ENCODE measurements at regions not wholly inside any gene's neighbourhood (a gene's known extent, or its start where the extent isn't known, plus 50 kb on each side); places are given as distances from the start of the nearest gene placed in this dataset.
"Not testable (repeated sequence)": the region's sequence is repeated elsewhere in the genome, so short reads cannot be mapped to it uniquely, and the experiment has no call there.

DNA sequence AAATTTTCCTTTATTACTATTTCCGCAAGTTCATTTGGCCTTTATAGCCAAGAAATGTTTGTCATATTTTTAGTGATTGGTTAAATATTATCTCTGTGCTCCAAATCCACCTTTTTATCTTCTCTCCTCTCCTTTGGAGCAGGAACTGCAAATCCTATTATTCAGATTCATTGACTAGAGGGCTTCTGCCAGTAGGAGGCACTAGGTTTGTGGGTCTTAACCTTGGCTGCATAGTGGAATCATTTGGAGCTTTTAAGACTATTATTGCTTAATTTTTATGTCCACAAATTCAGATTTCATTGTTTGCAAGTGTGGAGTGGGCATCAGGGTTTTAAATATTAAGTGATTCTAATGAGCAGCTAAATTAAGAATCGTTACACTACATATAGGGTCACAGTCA is 75.3 kb upstream of the SYT10 start:
- no peak for DNase-seq

DNA sequence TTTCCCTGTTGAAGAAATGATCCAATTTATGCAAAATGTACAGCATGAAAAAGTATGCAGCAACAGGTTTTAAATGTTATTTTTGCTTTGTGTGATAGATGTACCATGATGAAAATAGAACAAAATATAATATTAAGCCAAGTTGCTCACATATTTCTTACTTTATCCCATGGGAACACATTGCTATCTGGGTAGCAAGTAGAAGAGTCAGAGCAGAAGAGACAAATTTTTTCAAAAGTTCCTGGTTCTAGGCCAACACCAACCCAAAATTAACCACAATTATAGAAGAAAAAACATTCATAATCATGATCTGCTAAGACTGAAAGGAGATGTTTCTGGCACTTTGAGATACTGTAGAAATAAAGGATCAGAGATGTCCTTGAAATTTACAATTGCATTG is 79.9 kb upstream of the SYT10 start:
- no peak for DNase-seq

DNA sequence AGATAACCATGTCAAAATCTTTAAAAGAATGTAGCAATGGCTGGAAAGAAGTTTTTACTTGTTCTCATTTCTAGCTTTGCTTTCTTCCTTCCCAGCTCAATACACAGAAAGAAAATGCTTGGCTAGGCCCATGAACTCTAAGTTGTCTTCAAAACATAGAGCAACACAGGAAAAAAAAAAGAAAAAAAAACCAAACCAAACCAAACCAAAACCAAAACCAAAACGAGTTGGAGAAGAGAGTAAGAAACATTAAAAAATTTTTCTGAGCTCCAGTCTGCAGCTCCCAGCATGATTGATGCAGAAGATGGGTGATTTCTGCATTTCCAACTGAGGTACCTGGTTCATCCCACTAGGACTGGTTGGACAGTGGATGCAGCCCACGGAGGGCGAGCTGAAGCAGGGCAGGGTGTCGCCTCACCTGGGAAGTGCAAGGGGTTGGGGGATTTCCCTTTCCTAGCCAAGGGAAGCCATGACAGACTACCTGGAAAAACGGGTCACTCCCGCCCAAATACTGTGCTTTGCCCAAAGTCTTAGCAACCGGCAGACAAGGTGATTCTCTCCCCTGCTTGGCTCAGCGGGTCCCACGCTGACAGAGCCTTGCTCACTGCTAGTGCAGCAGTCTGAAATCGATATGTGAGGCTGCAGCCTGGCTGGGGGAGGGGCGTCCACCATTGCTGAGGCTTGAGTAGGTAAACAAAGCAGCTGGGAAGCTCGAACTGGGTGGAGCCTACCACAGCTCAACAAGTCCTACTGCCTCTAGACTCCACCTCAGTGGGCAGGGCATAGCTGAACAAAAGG is 81.1 kb upstream of the SYT10 start:
- DNase-seq: not testable (repeated sequence)

DNA sequence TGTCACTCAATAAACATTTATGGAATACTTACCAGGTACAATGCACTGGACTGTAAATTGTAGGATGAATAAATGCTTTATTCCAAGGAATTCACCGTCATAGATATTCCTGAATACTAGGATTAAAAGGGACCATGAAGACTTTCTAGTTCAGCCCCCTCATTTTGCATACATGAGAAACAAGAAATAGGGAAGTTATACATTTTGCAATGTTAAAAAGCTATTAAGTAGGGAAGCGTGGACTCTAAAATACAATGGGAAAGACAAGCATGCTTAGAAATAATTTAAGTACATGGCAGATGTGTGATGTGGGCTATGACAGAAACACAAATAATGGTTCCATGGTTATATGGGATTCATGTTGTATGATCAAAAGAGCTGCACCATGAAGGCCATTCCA is 89.4 kb upstream of the SYT10 start:
- DNase-seq: no peak

DNA sequence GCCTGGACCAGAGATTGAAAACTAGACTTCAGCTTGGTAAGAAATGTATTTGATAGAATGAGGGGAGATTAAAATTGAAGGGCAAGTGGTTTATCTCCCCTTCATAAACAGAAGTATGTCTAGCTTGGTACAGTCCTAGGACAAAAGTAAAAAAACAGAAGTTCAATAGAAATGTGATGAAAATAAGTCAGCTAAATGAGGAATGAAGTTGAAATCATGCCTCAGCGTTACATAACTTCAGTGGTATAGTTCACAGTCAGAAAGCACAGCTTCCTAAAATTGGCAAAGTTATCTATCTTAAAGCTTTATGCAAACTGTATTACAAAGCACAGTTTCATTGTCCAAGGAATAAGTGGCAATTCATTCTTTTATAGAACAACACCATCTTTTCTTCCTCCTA is 90.2 kb upstream of the SYT10 start:
- DNase-seq: peak; percentile 3

DNA sequence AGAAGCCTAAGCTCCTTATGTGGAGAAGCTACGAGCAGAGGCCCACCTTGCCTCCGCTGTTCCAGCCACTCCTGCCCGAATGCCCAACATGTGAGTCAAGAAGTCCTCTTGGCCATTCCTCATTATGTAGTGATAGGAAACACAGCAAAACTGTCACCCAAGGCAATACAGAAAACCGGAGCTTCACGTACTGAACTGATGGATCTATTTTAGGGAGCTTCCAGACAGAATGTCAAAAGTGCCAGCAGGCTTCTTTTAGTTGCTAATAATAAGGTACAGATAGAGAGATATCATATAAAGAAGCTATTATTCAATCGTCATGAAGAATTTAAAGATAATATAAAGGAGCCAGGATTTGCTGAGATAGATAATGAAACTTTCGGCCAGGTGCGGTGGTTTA is 91.6 kb upstream of the SYT10 start:
- no peak for DNase-seq

DNA sequence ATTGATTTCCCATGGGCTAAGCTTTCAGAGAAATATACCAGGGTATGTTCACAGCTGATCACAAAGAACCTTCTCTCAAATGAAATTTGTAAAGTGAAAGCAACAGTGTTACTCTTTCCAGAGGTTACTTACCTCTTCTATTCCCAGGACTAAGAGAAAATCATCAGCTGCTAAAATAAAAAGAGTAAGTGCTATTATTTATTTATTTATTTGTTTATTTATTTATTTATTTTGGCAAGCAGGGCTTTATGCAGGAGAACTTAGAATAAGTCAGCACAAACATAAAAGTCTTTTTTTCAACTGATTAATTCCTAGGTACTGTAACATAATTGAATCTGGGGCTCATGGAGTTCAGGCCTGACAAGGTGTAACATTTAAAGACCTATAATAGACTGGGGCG is 93.9 kb upstream of the SYT10 start:
- DNase-seq: no peak

DNA sequence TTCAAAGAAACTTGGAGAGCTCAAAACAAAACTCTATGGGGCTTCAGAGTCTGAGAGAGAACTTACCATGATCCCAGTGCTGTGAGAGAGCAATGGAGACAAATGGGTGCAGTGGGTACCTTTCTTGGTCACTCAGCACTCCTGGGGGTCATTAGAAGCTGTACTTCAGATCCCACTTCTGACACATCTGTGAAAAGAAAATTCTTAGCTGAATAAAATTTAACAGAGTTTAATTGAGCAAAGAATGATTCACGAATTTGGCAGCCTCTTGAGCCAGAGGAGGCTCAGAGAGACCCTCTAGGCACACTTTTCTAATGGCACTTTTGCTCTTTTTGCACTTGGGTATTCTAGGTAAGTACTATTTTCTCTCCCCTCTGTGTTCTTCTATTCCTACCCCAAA is 96.8 kb upstream of the SYT10 start:
- DNase-seq: no peak

DNA sequence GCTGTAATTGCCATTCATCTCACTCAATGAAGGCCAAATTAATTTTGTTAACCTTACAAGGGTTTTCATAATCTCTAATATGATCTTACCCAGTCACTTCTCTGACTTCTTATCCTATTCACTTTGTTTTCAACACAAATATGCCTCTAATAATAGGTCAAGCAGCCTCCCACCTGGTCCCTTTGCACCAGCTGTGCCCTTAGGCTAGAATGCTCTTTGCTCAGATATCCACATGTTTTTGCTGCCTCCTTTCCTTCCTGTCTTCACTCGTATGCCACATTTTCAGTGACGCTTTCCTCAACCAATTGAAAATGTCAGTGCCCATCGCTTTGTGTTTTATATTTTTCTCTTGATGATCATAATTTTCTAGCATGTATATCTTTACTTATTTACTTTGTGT is 106.4 kb upstream of the SYT10 start:
- no peak for DNase-seq

DNA sequence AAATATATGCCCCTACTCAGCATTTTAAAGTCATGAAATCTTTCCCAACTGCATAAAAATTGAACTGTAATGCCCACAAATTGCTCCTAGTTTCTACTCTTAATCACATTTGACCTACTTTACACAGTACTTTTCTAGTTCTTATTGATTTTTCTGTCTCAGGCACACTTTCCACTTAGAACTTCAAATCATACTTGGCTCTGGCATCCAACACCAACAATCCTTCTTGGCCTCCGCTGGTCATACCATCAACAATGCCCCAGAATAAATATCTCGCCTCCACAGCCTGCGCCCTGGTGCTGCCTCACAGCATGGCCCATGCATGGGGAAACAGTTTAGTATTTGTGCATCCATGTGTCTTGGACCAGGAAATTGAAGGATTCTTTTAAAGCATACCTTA is 107.5 kb upstream of the SYT10 start:
- no peak for DNase-seq

DNA sequence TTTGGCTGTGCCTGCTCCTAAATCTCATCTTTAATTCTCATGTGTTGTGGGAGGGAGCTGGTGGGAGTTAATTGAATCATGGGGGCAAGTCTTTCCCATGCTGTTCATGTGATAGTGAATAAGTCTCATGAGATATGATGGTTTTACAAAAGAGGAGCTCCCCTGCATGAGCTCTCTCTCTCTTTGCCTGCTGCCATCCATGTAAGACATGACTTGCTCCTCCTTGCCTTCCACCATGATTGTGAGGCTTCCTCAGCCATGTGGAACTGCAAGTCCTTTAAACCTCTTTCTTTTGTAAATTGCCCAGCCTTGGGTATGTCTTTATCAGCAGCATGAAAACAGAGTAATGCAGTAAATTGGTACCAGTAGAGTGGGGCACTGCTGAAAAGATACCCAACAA is 110.6 kb upstream of the SYT10 start:
- DNase-seq: not testable (repeated sequence)

DNA sequence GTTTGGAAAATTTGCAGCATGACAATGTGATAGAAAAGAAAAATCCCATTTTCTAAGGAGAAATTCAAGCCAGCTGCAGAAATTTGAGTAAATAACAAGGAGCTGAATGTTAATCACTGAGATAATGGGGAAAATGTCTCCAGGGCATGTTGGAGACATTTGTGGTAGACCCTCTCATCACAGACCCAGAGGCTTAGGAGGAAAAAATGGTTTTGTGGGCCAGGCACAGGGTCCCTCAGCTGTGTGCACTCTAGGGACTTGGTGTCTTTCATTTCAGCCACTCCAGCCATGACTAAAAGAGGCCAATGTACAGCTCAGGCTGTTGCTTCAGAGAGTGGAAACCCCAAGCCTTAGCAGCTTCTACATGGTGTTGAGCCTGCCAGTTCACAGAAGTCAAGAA is 111.4 kb upstream of the SYT10 start:
- DNase-seq: no peak

DNA sequence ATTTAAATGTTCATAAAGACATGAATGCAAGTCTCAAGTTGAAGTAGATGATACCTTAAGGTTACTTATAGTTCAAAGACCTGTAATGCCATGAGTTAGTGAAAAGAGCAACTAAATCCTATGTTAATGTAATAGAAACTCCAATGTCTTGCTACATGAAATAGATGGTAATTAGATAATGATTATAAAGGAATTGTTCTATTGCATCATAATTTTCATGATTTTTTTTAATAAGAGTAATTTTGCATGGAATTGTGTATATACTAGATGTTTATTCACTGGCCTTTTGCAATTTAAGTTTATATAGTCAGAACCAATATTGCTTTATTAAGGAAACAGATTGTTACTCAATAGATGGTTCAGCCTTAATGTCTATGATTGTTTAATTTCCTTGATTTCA is 115.5 kb upstream of the SYT10 start:
- DNase-seq: no peak

DNA sequence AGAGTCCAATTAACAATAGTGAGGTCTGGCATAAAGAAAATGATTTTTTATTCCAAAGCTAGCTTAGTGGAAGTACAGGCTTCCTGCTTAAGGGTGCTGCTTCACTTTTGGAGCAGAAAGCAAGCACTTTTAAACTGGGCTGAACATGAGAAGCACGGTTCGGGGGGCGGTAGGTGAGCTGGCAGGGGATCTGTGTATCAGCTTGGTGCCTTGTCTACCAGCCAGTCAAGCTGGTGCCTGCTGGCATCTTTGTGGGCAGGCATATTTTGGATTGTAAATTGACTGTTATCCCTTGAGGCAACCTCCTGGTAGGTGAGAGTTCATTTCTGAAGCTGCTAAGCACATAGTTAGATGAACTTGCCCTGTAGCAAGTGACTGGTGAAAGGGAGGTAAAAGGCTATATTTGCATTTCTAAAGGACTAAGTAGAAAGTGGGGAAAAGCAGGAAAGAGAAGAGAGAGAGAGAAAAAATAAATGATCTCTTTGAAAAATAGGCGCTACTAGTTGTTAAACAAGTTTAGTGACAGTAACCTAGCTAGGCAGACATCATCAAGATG is 121.1 kb upstream of the SYT10 start:
- no peak for DNase-seq

DNA sequence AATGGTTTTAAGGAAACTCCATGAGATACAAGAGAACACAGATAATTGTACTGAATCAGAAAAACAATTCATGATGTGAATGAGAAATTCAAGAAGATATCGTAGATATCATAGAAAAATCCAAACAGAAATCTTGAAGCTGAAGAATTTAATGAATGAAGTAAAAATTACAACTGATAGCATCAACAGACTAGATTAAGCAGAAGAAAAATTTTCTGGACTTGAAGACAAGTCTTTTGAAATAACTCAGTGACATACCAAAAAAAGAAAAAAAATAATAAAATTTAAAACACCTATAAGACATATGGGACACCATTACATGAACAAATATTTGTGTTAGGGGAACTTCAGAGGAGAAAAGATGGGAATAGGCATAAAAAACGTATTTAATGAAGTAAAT is 122.8 kb upstream of the SYT10 start:
- DNase-seq: no peak

DNA sequence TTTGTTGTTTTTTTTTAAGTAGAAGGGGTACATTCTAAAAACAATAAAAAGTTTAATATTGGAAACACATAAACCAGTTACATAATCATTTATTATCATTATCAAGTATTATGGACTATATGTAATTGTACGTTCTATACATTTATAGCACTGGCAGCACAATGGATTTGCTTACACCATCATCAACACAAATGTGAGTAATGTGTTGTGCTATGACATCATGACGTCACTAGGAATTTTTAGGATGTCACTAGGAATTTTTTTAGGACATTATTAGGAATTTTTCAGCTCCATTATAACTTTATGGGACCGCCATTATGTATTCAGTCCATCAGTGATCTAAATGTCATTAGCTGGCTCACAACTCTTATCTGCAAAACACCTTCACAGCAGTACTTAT is 126.8 kb upstream of the SYT10 start:
- no peak for DNase-seq

DNA sequence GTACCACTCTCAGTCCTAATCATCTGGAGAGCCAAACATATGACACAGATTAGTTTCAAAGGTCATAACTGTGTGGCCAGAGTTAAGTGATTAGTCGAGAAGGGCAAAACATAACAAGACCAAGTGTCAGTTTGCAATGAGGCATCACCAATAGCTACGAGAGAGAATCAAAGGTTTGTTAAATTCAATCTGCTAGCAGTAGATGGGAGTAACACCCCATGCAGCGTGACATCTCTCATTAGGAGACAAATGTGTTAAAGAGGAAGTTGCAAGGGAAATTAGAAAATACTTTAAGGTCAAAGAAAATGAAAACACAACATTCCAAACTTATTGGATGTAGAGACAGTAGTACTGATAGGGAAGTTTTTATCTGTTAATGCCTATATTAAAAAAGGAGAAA is 135.7 kb upstream of the SYT10 start:
- DNase-seq: peak; percentile 22

DNA sequence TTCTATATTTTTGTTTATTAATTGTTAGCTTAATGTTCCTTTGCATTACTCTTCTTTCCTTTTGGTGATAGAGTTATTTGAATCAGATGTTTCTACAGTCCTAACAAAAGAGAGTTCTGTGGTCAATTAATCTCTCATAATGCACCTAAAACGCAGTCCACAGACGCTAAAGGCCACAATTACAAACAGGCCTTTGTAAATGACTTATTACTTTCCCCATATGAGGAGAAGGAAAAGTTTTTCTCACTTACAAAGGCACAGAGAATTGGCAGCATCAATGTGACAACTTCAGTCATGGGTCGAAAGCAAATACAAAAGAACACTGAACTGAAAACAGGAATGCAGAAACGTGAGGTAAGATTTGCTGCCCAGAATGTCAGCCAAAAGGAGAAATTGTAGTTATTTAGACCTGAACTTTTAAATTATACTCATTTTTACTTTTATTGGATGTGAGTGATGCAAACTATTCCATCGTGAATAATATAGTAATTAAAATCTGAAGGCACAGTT is 142.0 kb upstream of the SYT10 start:
- no peak for DNase-seq

DNA sequence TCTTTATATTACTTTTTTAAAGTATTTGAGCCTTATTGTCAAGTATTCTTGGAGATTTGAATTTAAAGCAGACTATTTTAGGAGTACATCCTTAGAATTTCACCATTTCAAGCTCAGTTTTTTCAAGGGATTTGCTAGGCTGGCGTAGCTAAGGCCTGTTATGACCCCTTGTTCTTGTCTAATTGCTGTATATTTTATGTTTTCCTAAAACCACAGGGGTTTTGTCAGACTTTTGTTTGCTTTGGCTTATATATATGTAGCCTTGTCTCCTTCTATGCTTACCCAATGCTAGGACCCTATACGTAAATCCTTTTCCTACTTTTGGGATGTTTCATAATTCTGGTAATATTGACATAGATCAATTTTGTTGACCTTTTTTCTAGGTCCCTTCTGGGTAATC is 147.0 kb upstream of the SYT10 start:
- DNase-seq: no peak

DNA sequence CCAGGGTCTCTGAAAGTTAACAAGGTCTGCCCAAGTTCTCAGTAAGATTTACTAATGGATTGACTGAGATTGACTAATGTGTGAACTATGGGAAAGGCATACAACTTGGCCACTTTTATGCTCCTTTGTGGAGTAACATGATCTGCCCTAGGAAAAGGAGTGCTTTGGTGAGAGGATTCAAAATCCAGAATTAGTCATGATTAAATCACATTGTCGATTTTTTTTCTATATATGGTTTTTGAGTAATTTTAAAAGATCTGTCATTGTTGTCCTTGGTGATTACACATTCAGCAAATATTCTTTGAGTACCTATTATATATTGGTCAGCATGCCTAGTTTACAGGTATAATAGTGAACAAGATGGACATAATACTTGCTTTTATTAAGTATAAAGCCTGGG is 147.7 kb upstream of the SYT10 start:
- DNase-seq: no peak

DNA sequence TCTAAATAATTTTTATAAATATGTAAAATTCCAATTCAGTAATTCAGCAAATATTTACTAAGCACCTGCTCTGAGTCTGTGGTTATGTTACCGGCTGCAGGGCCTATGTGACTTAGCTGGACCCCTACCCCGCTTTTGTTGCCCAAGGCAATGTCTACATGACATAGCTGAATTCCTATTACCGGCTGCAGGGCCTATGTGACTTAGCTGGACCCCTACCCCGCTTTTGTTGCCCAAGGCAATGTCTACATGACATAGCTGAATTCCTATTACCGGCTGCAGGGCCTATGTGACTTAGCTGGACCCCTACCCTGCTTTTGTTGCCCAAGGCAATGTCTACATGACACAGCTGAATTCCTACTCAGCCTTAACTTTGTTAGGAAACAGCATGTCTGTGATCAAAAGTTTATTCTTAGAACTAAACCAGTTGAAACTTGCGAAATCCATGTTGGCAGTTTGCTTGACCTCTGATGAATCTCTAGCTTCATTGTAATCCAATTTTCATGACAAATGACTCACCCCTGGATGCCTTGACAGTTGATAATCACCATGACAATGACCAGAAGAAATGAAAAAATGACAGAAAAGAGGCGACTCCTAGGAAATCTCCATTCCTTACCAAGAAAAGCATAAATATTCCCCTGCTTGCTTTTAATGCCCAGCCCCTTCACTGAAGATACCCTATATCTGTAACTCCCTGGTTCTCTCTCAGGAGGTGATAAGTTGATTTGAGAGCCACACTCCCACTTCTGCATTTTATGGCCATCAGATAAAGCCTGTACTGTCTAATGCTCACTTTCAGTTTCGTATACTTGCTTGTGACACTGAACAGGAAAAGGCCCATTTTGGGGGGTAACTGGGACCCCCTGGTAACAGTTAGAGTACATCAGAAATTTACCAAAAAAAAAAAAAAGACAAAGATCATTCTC is 148.4 kb upstream of the SYT10 start:
- peak; percentile 91 for DNase-seq

DNA sequence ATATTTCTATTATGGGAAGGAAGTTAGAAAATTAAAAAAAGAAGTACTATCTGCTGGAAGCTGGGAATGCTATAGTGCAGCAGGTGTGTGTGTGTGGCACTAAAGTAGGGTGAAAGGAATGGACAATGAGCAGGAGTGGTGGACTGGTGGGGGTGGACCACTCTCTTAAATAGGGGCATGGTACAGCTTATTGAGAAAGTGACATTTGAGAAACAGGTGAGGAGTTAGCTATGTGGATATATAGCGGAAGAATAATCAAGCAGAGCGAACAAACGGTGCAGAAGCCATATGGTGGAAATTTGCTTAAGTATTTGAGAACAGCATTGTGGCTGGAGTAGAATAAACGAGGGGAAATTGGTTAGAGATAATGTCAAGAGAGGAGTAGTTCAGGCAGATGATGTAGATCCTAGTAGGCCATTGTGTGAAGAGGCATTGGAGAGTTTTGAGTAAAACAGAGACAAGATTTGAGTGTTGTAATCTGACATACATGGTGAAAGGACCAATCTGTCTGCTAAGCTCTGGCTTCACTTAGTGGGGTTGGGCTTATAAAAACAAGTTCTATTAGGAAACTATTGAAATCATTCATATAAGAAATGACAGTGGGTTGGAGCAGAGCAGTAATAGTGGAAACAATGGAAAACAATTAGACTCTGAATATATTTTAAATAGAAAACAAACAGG is 149.2 kb upstream of the SYT10 start:
- peak; percentile 5 for DNase-seq

DNA sequence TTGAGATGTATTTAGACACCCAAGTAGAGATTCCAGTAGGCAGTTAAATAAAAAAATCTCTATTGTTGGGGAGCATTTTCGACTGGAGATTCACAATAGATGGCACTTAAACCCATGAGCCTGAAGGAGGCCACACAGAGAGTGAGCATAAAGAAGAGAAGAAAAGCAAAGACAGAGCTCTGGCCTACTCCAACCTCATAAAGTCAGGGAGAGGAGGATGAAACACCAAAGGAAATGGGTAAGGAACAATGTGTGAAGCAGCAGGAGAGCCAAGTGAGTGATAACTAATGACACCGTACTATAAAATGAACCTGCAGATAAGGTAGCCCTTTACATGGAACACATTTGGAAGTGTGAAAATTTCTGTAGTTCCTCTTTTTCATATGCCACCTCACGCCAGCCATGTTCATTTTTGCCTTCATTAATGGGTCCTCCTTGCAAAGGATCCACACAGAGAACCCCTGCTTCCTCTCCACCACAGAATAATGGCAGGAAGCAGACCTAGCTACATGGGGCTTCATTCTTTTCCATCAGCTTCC is 150.0 kb upstream of the SYT10 start:
- DNase-seq: no peak

Data from hematopoietic multipotent progenitor cell treated with erythropoietin and hydrocortisone succinate and interleukin-3 and kit ligand, for 6 days (in vitro differentiated cells).